GM21619 (cell line): ENCODE measurements at regions not wholly inside any gene's neighbourhood (a gene's known extent, or its start where the extent isn't known, plus 50 kb on each side); places are given as distances from the start of the nearest gene placed in this dataset.
A peak's percentile ranks its signal among the peaks of the same experiment; 100 is the strongest.

Experiments used
- ATAC-seq: cut with Tn5 transposase; IDR thresholded peaks from one replicate; pipeline ENCODE4 v1.9.1; 2021; ENCODE audit not compliant: unreplicated experiment

GRCh38 chr4:110953191-110953590 lies 330.3 kb upstream of the PITX2 start:
- no peak for ATAC-seq

GRCh38 chr4:110953898-110954297 lies 331.0 kb upstream of the PITX2 start:
- ATAC-seq = no peak

GRCh38 chr4:110955748-110956147 lies 332.9 kb upstream of the PITX2 start:
- ATAC-seq = no peak

GRCh38 chr4:110959041-110959643 lies 336.3 kb upstream of the PITX2 start:
- no peak for ATAC-seq

GRCh38 chr4:110961066-110961465 lies 338.2 kb upstream of the PITX2 start:
- no peak for ATAC-seq

GRCh38 chr4:110962616-110963015 lies 339.7 kb upstream of the PITX2 start:
- no peak for ATAC-seq

- ATAC-seq = no peak
Measured at GRCh38 chr4:110963662-110964280, 340.9 kb upstream of the PITX2 start.

- no peak for ATAC-seq
Measured at GRCh38 chr4:110967936-110968335, 345.1 kb upstream of the PITX2 start.

GRCh38 chr4:110970642-110971041 lies 347.8 kb upstream of the PITX2 start:
- peak; percentile 79 for ATAC-seq

- ATAC-seq = no peak
Measured at GRCh38 chr4:110975338-110975737, 352.5 kb upstream of the PITX2 start.

GRCh38 chr4:110977554-110977953 lies 354.7 kb upstream of the PITX2 start:
- ATAC-seq = no peak

GRCh38 chr4:110978761-110979160 lies 355.9 kb upstream of the PITX2 start:
- no peak for ATAC-seq

GRCh38 chr4:110982486-110982885 lies 359.6 kb upstream of the PITX2 start:
- no peak for ATAC-seq

- no peak for ATAC-seq
Measured at GRCh38 chr4:110988722-110989121, 365.8 kb upstream of the PITX2 start.

GRCh38 chr4:110989125-110989524 lies 366.2 kb upstream of the PITX2 start:
- no peak for ATAC-seq

GRCh38 chr4:110994781-110995180 lies 371.9 kb upstream of the PITX2 start:
- ATAC-seq = no peak

- ATAC-seq = no peak
Measured at GRCh38 chr4:110998320-110998719, 375.4 kb upstream of the PITX2 start.

GRCh38 chr4:111011458-111011857 lies 388.6 kb upstream of the PITX2 start:
- ATAC-seq = no peak

- ATAC-seq = no peak
Measured at GRCh38 chr4:111013846-111014245, 391.0 kb upstream of the PITX2 start.

GRCh38 chr4:111014537-111014936 lies 391.7 kb upstream of the PITX2 start:
- ATAC-seq = no peak

- ATAC-seq = no peak
Measured at GRCh38 chr4:111016416-111016815, 393.5 kb upstream of the PITX2 start.

- ATAC-seq = no peak
Measured at GRCh38 chr4:111018216-111018615, 395.3 kb upstream of the PITX2 start.

- ATAC-seq = no peak
Measured at GRCh38 chr4:111020476-111020875, 397.6 kb upstream of the PITX2 start.
